HG02798 (cell line): ENCODE measurements at regions not wholly inside any gene's neighbourhood (a gene's known extent, or its start where the extent isn't known, plus 50 kb on each side); places are given as distances from the start of the nearest gene placed in this dataset.
"Not testable (repeated sequence)": the region's sequence is repeated elsewhere in the genome, so short reads cannot be mapped to it uniquely, and the experiment has no call there.

Source experiments
- ATAC-seq: cut with Tn5 transposase; IDR thresholded peaks from one replicate; pipeline ENCODE4 v1.9.1; 2021; ENCODE audit warnings: mild to moderate bottlenecking; ENCODE audit not compliant: unreplicated experiment, poor library complexity

- no peak for ATAC-seq
Measured at GRCh38 chrX:915427-916229, 285.0 kb downstream of the SHOX start.

- ATAC-seq: no peak
Measured at GRCh38 chrX:914206-914605, 283.6 kb downstream of the SHOX start.

GRCh38 chrX:912677-913076 is 282.1 kb downstream of the SHOX start:
- no peak for ATAC-seq

DNA sequence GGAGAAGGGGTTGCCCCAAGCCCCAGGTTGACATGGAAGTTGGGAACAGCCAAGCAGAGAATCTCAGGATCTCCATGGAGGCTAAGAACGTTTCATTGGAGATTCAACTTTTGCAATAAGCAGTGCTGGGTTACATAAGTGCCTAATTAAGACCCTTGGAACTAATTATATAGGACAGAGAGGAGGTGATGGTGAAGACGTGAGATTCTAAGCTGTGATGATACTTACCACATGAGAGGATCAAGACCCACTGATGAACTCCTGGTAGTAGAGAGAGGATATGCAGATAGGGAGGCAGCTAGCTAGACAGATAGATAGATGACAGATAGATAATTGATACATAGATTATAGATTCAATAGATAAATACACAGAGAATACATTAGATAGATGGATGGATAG is 278.5 kb downstream of the SHOX start:
- not testable (repeated sequence) for ATAC-seq

DNA sequence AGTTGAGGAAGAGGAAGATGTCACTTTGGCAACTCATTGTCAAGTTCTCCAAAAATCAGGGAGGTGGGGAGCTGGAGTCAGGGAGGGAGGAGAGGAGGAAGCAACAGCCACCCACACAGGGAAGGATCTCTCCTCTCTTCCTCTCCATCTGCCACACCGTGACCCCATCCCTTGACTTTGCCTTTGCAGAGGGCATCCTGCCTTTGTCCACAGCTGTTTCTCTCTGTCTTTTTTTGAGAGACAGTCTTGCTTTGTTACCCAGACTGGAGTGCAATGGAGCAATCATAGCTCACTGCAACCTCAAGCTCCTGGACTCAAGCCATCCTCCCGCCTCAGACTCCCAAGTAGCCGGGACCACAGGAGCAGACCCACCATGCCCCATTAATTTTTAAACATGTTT is 276.0 kb downstream of the SHOX start:
- no peak for ATAC-seq

- no peak for ATAC-seq
Measured at GRCh38 chrX:905848-906566, 275.4 kb downstream of the SHOX start.

GRCh38 chrX:903116-903515 is 272.5 kb downstream of the SHOX start:
- ATAC-seq: no peak

DNA sequence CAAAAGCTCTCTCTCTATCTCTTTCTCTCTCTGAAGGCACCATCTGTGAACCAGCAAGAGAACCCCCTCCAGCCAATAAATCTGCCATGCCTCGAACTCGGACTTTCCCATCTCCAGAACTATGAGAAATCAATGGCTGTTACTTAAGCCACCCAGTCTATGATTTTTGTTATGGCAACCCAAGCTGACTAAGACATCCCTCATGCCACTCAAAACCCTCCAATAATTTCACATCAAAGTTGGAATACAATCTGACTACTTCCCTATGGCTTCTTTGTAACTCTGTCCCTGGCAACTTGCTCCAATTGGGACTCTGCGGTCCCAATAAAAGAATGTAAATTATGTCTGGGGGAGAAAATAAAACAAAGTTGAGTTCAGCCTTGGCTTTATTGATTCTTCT is 265.7 kb downstream of the SHOX start:
- no peak for ATAC-seq

- ATAC-seq: no peak
Measured at GRCh38 chrX:889966-890651, 259.5 kb downstream of the SHOX start.

- not testable (repeated sequence) for ATAC-seq
Measured at GRCh38 chrX:887724-888123, 257.1 kb downstream of the SHOX start.

GRCh38 chrX:883588-883987 is 253.0 kb downstream of the SHOX start:
- no peak for ATAC-seq

DNA sequence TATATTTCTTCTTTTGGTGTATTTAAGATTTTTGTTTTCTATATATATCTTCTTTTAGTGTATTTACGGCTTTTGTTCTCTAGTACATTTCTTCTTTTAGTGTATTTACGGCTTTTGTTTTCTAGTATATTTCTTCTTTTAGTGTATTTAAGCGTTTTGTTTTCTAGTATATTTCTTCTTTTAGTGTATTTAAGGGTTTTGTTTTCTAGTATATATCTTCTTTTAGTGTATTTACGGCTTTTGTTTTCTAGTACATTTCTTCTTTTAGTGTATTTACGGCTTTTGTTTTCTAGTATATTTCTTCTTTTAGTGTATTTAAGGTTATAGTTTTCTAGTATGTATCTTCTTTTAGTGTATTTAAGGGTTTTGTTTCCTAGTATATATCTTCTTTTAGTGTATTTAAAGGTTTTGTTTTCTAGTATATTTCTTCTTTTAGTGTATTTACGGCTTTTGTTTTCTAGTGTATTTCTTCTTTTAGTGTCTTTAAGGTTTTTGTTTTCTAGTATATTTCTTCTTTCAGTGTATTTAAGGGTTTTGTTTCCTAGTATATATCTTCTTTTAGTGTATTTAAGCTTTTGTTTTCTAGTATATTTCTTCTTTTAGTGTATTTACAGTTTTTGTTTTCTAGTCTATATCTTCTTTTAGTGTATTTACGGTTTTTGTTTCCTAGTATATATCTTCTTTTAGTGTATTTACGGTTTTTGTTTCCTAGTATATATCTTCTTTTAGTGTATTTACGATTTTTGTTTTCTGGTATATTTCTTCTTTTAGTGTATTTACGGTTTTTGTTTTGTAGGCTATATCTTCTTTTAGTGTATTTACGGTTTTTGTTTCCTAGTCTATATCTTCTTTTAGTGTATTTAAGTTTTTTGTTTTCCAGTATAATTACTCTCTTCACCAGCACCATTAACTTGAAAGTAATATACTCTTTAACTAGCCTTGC is 249.4 kb downstream of the SHOX start:
- not testable (repeated sequence) for ATAC-seq

DNA sequence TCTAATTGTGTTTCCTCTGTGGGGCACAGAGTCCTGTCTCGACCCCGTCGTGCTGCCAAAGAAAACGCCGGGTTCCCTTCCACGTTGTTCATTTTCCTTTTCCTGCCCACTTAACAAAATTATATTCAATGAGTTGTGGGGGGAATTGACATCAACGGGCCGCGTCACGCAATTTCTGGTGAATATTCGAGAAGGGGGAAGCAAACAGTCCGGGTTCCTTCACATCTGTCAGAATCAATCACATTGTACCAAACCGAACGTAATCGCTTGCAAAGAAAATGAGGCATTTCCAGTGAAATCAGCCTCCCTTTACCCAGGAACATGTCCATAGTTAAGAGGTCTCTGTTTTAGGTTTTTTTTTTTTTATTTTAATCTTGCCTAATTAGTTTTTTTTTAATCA is 243.5 kb downstream of the SHOX start:
- ATAC-seq: no peak

DNA sequence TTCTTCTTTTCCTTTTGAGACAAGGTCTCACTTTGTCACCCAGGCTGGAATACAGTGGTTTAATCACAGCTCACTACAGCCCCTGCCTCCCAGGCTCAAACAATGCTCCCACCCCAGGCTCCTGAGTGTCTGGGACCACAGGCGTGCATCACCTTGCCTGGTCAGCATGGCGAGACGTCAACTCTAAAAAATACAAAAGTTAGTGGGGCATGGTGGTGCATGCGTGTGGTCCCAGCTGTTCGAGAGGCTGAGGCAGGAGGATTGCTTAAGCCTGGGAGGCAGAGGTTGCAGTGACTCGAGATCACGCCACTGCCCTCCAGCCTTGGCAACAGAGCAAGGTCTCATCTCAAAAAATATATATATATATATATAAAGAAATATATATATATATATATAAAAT is 242.4 kb downstream of the SHOX start:
- ATAC-seq: no peak

DNA sequence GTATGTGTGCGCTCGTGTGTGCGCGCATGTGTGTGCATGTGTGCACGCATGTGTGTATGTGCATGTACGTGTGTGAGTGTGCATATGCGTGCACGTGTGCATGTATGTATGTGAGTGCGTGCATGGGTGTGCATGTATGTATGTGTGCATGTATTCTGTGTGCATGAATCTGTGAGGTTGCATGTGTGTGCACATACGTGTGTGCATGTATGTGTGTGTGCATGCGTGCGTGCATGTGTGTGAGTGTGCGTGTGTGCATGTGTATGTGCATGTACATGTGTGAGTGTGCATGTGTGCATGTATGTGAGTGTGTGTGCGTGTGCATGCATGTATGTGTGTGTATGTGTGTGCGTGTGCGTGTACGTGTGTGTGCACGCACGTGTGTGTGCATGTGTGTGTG is 241.5 kb downstream of the SHOX start:
- no peak for ATAC-seq

DNA sequence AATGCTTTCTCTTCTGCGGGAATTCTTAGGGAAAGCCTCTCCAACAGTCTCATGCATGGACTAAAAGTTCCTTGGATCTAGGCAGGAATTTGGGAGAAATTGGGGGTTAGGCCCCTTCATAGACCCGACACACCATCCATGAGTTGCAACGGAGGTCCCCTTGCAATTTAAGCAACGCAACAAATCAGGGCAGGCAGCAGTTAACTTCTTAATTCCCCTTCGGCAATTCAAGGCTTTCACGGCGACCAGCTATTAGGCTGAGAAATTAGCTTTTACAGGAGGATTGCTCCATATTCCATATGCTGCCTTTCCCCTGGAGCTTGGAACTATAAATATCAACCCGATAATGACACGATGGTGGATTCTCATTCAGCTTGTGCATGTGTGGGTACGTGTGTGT is 241.0 kb downstream of the SHOX start:
- no peak for ATAC-seq

- ATAC-seq: no peak
Measured at GRCh38 chrX:867966-868647, 237.5 kb downstream of the SHOX start.

DNA sequence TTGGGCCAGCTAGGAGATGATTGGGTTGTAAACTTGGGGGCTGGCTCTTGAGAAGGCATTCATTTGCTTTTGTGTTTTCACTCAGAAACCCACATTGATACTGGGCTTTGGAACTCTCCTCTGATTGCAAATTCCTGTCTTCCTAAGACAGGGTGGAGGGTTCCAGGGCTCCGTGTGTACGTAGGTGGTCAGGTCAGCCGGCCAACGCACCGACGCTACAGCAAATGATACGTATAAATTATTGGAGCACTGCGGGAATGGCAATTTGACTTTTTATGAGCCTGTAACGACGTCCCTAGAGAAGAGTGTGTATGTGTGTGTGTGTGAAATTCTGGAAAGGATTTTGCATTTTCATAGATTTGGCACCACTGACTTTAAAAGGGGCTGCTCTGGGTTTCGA is 236.9 kb downstream of the SHOX start:
- ATAC-seq: no peak

DNA sequence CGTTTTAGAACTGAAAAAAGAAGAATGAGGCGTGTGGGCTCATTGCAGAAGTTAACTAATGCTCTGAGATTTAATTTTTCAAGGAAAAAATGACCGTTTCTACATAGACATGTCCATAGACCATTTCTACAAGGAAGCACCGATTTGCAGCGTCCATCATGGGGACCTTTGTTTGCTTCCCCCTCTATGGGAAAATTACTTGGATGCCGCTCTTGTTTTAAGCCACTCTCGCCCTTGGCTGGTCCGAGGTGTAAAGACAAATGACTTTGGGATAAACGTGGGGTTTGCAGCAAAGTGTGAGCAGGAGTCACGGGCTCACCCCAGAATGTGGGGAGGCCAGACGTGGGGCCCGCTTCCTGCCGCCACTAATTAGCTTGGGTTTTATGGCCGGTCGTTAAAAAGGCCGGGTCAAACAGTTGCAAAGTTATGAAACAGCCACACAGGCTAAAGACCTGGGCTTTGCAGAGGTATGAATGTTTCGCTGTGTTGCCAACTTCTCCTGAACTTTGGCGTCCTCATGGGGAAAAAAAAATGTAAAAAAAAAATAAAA is 235.9 kb downstream of the SHOX start:
- ATAC-seq: no peak
